Spleen (tissue), 7 donors: ENCODE measurements at regions not wholly inside any gene's neighbourhood (a gene's known extent, or its start where the extent isn't known, plus 50 kb on each side); places are given as distances from the start of the nearest gene placed in this dataset.

Experiments
- POLR2A ChIP-seq, 3 donors: fragments of 450-650 bp; IDR thresholded peaks; one replicate each; pipeline ENCODE4 v1.5.1; 2017; ENCODE audit warnings: antibody characterized with exemption in 3 of 3, mild to moderate bottlenecking in 1 of 3
- POLR2AphosphoS5 ChIP-seq, 3 donors: sonication (generic); formaldehyde crosslinking; IDR thresholded peaks; one replicate each; pipeline ENCODE4 v1.5.1; 2017; ENCODE audit warnings: antibody characterized with exemption in 3 of 3
- TF ChIP-seq, protein P1 (sequence below), 11 experiments: fragments of 200-600 bp in 7 of 11; fragments of 450-650 bp in 4 of 11; sonication (generic) in 4 of 11; IDR thresholded peaks in 8 of 11; conservative IDR thresholded peaks in 3 of 11; 1 replicate in 7 of 11; 2 replicates in 4 of 11; pipeline versions ENCODE4 v1.4.0 to v1.8.0; 2016 to 2021; ENCODE audit warnings: antibody characterized with exemption in 11 of 11, inconsistent platforms in 4 of 11, mild to moderate bottlenecking in 1 of 11
- donor health status: DM: no; HTN: no; CAD: no; lungs with moderate emphysema.
- donor health status: DM: no; HTN: no; CAD: no.
- donor health status: DM: no; HTN: no; CAD: no.

DNA sequence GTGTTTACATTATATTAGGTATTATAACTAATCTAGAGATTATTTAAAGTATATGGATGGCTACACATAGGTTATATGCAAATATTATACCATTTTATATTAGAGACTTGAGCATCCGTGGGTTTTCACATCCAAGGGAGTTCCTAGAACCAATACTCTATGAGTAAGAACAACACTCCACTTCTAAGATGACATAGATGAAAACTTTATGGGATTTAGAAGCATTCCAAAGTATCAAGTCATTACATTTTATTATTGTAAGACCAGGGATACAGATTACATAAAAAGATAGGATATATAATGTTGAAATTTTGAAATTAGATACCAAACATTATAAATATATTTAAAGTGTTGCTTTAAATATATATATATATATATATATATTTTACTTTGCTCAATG, 207.0 kb downstream of the NAP1L3 start:
- TF ChIP-seq, protein P1, sequence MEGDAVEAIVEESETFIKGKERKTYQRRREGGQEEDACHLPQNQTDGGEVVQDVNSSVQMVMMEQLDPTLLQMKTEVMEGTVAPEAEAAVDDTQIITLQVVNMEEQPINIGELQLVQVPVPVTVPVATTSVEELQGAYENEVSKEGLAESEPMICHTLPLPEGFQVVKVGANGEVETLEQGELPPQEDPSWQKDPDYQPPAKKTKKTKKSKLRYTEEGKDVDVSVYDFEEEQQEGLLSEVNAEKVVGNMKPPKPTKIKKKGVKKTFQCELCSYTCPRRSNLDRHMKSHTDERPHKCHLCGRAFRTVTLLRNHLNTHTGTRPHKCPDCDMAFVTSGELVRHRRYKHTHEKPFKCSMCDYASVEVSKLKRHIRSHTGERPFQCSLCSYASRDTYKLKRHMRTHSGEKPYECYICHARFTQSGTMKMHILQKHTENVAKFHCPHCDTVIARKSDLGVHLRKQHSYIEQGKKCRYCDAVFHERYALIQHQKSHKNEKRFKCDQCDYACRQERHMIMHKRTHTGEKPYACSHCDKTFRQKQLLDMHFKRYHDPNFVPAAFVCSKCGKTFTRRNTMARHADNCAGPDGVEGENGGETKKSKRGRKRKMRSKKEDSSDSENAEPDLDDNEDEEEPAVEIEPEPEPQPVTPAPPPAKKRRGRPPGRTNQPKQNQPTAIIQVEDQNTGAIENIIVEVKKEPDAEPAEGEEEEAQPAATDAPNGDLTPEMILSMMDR (IDR thresholded peaks at IDR 0.05 in 8 of 11, conservative IDR thresholded peaks at IDR 0.05 in 3 of 11): no peak
- TF ChIP-seq POLR2AphosphoS5 (IDR thresholded peaks at IDR 0.05) (no peak), POLR2A (IDR thresholded peaks at IDR 0.05) (no peak)
